ENCODE measurements at regions not wholly inside any gene's neighbourhood (a gene's known extent, or its start where the extent isn't known, plus 50 kb on each side); places are given as distances from the start of the nearest gene placed in this dataset.

DNA sequence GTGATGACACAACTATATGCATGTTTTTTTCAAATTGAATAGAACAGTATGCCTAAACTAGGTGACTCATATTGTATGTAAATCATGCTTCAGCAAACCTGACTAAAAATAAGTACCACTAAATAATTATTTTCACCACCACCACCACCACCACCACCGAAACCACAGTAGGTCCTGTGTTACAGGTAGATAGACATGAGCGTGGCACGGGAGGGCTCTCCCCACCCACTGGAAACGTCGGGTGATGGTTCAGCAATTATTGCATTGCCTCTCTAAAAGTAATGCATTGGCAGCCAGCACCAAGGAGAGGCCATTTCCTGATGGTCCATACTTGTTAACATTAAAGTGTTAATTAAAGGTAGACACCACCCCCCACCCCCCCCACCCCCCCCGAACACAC is 297.0 kb upstream of the NCAM2 start:
- TF ChIP-seq FOXK2 (IDR thresholded peaks at IDR 0.05) (no peak), LEF1 (IDR thresholded peaks at IDR 0.05; ENCODE audit: borderline replicate concordance) (no peak), ZNF384 (IDR thresholded peaks at IDR 0.05) (no peak), SUZ12 (IDR thresholded peaks at IDR 0.05) (no peak), SP1 (IDR thresholded peaks at IDR 0.05) (no peak), FOXM1 (IDR thresholded peaks at IDR 0.05; ENCODE audit: borderline replicate concordance) (no peak), BHLHE40 (IDR thresholded peaks at IDR 0.05; ENCODE audit: borderline replicate concordance) (no peak), NFRKB (IDR thresholded peaks at IDR 0.05) (no peak), CTBP1 (IDR thresholded peaks at IDR 0.05; ENCODE audit: borderline replicate concordance) (no peak), L3MBTL2 (conservative IDR thresholded peaks at IDR 0.05) (no peak), ELF4 (IDR thresholded peaks at IDR 0.05) (no peak), FOXA1 (IDR thresholded peaks at IDR 0.05) (no peak)

Measured in HEK293T (cell line).